HG02588 (cell line): ENCODE measurements at regions not wholly inside any gene's neighbourhood (a gene's known extent, or its start where the extent isn't known, plus 50 kb on each side); places are given as distances from the start of the nearest gene placed in this dataset.

Experiments
- ATAC-seq: cut with Tn5 transposase; IDR thresholded peaks from one replicate; pipeline ENCODE4 v1.9.1; 2021; ENCODE audit warnings: mild to moderate bottlenecking, moderate library complexity; ENCODE audit not compliant: unreplicated experiment

DNA sequence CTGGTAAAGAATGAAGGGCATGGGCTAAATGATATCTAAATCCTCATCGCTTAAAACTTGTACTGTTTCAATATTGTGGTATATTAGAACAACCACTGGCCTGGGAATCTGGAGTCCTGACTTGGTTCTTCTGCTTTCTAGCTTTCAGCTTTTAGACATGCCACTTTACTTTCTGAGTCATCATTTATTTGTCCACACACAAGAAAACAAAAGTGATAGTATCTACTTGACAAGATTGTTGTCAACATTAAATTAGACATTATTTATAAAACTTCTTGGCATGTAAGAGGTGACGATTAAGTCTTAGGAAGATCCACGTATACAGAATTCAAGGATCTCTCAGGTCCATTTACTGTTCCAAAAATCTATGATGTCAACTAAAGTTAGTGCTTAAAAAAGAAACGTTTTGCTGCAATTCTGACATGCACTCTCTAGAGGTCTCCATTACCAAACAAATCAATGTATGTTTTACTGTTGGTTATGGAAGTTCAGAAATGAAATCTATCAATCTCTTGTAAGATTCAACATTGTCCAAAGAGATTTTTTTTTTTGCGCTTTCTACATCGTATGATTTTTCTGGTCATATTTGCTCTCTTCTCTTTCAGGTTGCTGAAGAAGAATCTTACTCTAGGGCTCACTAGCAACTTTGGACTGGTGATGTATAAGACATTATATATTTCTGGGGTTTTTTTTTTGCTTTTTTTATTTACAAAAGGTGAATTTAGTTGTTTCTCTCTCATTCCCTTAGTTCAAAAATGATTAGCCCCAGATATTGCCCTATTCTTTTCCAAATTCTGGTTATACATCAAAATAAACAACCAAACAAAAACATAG is 53.6 kb upstream of the DYNC1I1 start:
- ATAC-seq = no peak

GRCh38 chr7:95716357-95717122 is 55.8 kb upstream of the DYNC1I1 start:
- ATAC-seq = no peak

GRCh38 chr7:95715274-95715673 is 57.1 kb upstream of the DYNC1I1 start:
- peak; percentile 95 for ATAC-seq

- no peak for ATAC-seq
Observed at GRCh38 chr7:95710711-95711110, 61.6 kb upstream of the DYNC1I1 start.

DNA sequence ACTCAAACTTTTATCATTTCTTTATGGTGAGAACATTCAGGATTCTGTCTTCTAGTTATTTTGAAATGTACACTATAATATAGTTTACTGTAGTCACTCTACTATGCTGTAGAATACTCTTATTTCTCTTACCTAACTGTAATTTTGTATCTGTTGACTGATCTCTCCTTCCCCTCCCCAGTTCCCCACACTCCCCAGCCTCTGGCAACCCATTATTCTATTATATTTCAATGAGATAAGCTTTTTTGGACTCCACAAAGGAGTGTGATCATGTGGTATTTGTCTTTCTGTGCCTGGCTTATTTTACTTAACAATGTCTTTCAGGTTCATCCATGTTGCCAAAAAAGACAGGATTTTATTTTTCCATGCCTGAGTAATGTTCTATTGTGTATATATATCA is 71.4 kb upstream of the DYNC1I1 start:
- no peak for ATAC-seq

DNA sequence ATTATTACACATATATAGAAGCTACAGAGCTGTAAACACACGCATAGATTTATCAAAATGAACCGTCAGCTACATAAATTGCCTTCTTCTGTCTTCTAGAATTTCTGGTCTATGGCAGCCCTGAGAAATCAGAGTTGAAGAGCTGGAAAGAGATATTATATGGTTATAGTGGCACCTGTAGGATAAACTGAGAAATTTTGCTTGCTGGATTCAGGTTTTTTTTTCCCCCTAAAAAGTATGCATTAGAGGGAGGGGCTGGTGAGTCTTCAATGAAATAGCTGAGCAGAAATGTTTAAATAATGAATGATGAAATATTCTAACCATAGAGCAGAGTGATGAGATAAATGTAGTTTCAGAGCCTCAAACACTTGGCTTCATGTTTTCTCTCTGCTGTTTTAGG is 78.0 kb upstream of the DYNC1I1 start:
- ATAC-seq = no peak

- ATAC-seq = no peak
Observed at GRCh38 chr7:95693551-95694333, 78.6 kb upstream of the DYNC1I1 start.

GRCh38 chr7:95691464-95691863 is 80.9 kb upstream of the DYNC1I1 start:
- ATAC-seq = no peak

DNA sequence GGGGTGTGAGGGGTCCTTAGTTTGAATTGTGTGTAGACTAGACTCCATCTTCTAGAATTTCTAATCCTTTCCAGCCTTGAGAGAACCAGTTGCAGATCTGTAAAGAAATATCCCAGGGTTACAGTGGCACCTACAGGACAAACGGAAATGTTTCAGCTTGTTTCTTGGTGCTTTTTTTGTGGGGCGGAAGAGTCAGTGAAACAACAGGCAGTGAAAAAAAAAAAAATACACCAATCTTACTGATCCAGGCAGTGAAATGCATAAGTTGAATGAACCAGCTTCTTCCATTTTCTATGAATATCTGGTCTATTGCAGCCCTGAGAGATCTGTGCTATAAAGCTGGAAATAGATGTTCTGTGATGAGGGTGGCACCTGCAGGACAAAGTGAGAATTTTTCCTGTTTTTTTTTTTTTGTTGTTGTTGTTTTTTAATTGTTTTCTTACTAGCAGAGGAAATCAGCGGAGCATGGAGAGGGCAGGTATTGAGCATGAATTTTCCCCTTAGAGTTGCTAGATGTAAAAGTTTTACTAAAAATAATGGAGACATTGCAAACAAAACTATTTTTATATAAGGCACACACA is 81.9 kb upstream of the DYNC1I1 start:
- ATAC-seq = peak; percentile 73

- ATAC-seq = no peak
Observed at GRCh38 chr7:95688931-95689495, 83.3 kb upstream of the DYNC1I1 start.

DNA sequence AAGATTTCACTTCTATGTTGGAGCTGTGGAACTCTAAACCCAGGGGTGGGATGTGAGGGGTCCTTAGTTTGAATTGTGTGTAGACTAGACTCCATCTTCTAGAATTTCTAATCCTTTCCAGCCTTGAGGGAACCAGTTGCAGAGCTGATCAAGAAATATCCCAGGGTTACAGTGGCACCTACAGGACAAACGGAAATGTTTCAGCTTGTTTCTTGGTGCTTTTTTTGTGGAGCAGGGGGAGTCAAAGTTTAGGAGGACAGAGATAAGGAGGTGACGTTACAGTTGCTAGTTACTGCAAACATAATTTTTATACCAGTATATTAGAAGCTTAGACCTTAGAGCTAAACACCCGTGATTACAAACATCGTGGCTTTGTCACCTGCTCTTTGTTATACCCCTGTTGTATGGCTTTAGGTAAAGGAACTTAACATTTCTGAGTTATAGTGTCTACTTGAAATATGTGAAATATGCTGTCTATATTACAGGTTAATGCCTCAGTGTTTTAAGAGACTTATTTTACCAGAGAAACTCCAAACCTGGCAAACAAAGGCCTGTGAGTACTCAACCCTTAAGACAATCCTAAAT is 84.5 kb upstream of the DYNC1I1 start:
- no peak for ATAC-seq

DNA sequence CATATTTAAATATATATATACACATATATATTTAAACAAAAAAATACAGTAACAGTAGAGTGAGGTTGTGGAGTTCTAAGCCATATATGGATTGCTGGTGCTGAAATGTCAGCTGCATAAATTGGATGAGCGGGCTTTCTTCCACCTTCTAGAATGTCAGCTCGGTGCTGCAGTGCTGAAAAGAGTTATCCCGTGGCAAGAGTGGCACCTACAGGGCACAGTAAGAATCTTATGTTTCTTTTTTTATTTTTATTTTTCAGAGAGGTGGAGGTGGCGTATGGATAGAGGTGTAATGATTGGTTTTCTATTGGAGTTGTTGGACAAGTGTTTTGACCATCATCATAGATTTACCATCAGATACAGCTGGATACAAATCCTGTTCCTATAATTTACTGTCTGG is 86.2 kb upstream of the DYNC1I1 start:
- ATAC-seq = no peak

DNA sequence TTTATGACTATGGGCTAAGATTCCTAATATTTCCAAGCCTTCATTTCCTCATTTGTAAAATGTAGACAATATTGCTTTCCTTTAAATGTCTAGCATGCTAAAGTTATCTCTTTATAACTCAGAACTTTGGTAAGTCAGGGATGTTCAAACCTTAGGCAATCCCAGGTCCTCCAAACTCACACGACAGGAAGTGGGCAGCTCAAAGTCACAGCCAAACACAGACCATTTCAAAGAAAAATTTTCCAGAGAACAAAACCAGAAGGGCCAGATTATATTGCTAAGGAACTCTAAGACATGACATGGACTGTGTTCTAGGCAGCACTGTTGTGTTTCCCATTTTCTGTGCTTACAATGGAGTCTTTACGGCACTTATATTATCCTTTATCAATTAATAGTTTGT is 87.8 kb upstream of the DYNC1I1 start:
- no peak for ATAC-seq

GRCh38 chr7:95684037-95684436 is 87.7 kb upstream of the PDK4 start:
- ATAC-seq = peak; percentile 41

DNA sequence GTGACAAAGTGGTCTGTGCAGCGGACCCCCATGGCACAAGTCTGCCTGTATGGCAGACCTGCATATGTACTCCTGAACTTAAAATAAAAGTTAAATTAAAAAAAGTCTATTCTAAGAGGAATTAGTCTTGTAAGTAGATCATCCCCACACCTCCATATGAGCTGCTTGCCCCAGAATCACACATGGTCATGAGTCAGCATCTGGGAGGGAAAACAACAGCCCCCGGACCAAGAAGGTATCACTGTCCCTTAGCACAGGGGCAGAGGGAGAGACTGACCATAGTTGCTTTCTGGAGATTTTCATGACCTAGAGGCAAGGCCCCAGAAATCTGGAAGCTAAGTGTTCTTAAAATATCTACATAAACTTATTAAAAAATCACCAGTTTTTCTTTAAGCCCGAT is 86.6 kb upstream of the PDK4 start:
- no peak for ATAC-seq

DNA sequence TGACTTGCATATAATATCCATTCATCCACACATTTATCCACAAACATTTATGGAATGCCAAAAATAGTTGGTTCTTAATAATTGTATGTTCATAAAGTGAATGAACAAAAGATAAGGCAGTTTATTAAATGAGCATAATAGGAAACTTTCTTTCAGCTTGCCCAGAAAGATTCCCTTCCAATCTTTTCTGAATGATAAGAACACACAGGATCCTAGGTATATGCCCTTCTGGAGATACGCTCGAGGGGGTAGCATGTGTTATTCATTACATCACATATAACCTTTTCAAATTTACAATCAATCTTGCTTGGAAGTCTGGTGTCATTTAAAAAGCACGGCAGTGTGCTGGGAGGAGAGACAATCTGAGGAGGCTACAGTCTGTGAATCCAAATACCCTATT is 80.4 kb upstream of the PDK4 start:
- no peak for ATAC-seq

- ATAC-seq = no peak
Observed at GRCh38 chr7:95675632-95676031, 79.3 kb upstream of the PDK4 start.

DNA sequence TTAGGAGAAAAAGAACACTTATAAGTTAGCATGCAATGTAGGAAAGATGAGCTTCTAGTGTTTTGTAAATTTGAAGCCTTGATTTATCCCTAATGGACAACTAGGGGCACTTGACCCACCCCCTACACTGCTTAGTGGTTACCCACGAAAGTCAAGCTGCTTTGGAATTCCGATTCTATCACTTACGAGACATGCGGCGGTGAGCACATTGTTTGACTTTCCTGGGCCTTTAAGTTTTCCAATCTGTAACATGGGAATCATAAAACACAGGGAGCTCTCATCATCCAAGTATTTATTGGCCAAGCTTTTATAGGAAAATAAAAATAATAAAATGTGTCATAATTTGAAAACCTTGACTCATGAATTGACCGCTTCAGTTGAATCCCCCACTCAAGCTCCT is 78.7 kb upstream of the PDK4 start:
- ATAC-seq = no peak

DNA sequence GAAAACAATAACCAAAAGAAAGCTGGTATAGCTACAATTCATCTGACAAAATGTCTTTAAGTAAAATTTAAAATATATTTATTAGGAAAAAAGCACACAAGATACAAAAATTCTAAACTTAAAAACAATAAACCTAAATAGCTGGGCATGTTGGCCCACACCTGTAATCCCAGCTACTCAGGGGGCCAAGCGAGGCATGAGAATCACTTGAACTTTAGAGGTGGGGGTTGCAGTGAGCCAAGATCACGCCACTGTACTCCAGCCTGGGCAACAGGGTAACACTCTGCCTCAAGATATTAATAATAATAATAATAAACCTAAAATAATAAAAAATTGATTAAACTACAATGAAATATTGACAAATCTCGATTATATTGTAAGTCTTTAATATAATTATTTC is 77.8 kb upstream of the PDK4 start:
- no peak for ATAC-seq

- ATAC-seq = no peak
Observed at GRCh38 chr7:95672434-95672833, 76.1 kb upstream of the PDK4 start.
